Astrocyte (in vitro differentiated cells and primary cell): ENCODE measurements at regions not wholly inside any gene's neighbourhood (a gene's known extent, or its start where the extent isn't known, plus 50 kb on each side); places are given as distances from the start of the nearest gene placed in this dataset.

Source experiments
- DNase-seq: peaks from one replicate; pipeline ENCODE4 v3.0.0-alpha.2; 2010; ENCODE audit warnings: low read depth
- FAIRE-seq: peaks from 2 replicates; lab custom pipeline; 2011; peaks lifted over from hg19 to GRCh38; lab: Jason Lieb, UNC
- H2AFZ ChIP-seq: 2 replicates; pipeline ENCODE4 v1.6.0; 2012; ENCODE audit warnings: low read depth, low read length, inconsistent platforms
- H3K27ac ChIP-seq: 2 replicates; pipeline ENCODE4 v1.5.1; 2011; ENCODE audit warnings: low read depth, low read length, inconsistent platforms
- H3K27me3 ChIP-seq: 2 replicates; pipeline ENCODE4 v1.6.0; 2011; ENCODE audit warnings: low read length, inconsistent platforms; ENCODE audit not compliant: insufficient read depth
- H3K36me3 ChIP-seq: 2 replicates; pipeline ENCODE4 v1.5.1; 2011; ENCODE audit warnings: low read length, inconsistent platforms; ENCODE audit not compliant: insufficient read depth
- H3K4me1 ChIP-seq: 2 replicates; pipeline ENCODE4 v1.5.1; 2011; ENCODE audit warnings: low read length, inconsistent platforms; ENCODE audit not compliant: insufficient read depth
- H3K4me2 ChIP-seq: 2 replicates; pipeline ENCODE4 v1.6.0; 2012; ENCODE audit warnings: low read length, inconsistent platforms
- H3K4me3 ChIP-seq: 2 replicates; pipeline ENCODE4 v1.5.1; 2011; ENCODE audit warnings: low read depth, mild to moderate bottlenecking, low read length, inconsistent platforms; ENCODE audit not compliant: insufficient read depth
- H3K79me2 ChIP-seq: 2 replicates; pipeline ENCODE4 v1.6.0; 2012; ENCODE audit warnings: mild to moderate bottlenecking, low read length, inconsistent platforms; ENCODE audit not compliant: insufficient read depth
- H3K9ac ChIP-seq: 2 replicates; pipeline ENCODE4 v1.6.0; 2012; ENCODE audit warnings: mild to moderate bottlenecking, low read length, inconsistent platforms
- H3K9me3 ChIP-seq: 2 replicates; pipeline ENCODE4 v1.5.1; 2012; ENCODE audit warnings: low read depth, mild to moderate bottlenecking, low read length, inconsistent platforms; ENCODE audit not compliant: insufficient read depth
- H4K20me1 ChIP-seq: 2 replicates; pipeline ENCODE4 v1.6.0; 2012; ENCODE audit warnings: low read length, inconsistent platforms; ENCODE audit not compliant: insufficient read depth
- H3K27ac Mint-ChIP-seq: one replicate; pipeline ENCODE4 v1.8.0; 2021; ENCODE audit warnings: mild to moderate bottlenecking, mixed read lengths; ENCODE audit not compliant: unreplicated experiment
- H3K27me3 Mint-ChIP-seq: one replicate; pipeline ENCODE4 v1.8.0; 2021; ENCODE audit warnings: low read depth, mixed read lengths; ENCODE audit not compliant: unreplicated experiment
- H3K36me3 Mint-ChIP-seq: one replicate; pipeline ENCODE4 v1.8.0; 2021; ENCODE audit warnings: low read depth, mixed read lengths; ENCODE audit not compliant: unreplicated experiment
- H3K4me1 Mint-ChIP-seq: one replicate; pipeline ENCODE4 v1.8.0; 2021; ENCODE audit warnings: low read depth, mixed read lengths; ENCODE audit not compliant: unreplicated experiment
- H3K4me3 Mint-ChIP-seq: one replicate; pipeline ENCODE4 v1.8.0; 2021; ENCODE audit warnings: mild to moderate bottlenecking, moderate library complexity, mixed read lengths; ENCODE audit not compliant: unreplicated experiment
- H3K9me3 Mint-ChIP-seq: one replicate; pipeline ENCODE4 v1.8.0; 2021; ENCODE audit warnings: mild to moderate bottlenecking, mixed read lengths; ENCODE audit not compliant: unreplicated experiment
- EZH2 ChIP-seq: IDR thresholded peaks from 2 replicates; pipeline ENCODE4 v1.6.1; 2012; ENCODE audit warnings: mild to moderate bottlenecking, low read length, inconsistent platforms; ENCODE audit not compliant: insufficient read depth
- TF ChIP-seq, protein P1 (sequence below): IDR thresholded peaks from 2 replicates; pipeline ENCODE4 v1.5.1; 2011; ENCODE audit warnings: low read depth, mild to moderate bottlenecking, inconsistent platforms, low read length, moderate library complexity; ENCODE audit not compliant: insufficient read depth

GRCh38 chr9:1388216-1388615 is 338.1 kb downstream of the DMRT2 start:
- H3K27me3 ChIP-seq, result no peaks in the 10 kb centered on the region
- peaks cover 3% of the 10 kb centered on the region for H3K9me3 ChIP-seq

DNA sequence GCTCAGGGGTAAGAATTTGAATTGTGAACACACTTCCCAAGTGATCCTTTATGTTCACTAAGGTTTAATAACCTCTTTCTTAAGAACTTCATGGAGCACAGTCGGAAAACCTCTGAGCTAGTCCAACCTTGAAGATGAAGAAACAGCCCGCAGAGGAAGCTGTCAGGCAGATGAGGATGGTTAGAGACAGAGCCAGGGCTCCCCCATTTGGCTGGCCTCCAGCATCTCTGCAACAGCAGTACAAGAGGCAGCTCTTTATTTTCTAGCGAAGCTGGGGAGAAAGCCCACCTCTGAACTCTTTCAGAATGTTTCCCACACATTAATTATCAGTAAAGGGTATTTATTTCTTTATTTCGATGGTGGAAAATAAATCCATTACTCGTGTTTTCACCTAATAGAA is 350.8 kb downstream of the DMRT2 start:
- Histone ChIP-seq H3K79me2 (no peaks in the 10 kb centered on the region), H3K27me3 (no peaks in the 10 kb centered on the region), H3K27ac (no peak overlapping the region), H3K4me3 (no peak overlapping the region), H3K9ac (no peak overlapping the region), H2AFZ (no peak overlapping the region), H3K9me3 (no peaks in the 10 kb centered on the region), H3K4me2 (no peak overlapping the region), H4K20me1 (no peaks in the 10 kb centered on the region), H3K4me1 (no peaks in the 10 kb centered on the region), H3K36me3 (no peaks in the 10 kb centered on the region)
- TF ChIP-seq EZH2, result no peak
- Mint-ChIP-seq H3K27me3 (peaks cover 6% of the 10 kb centered on the region), H3K4me3 (no peak overlapping the region), H3K36me3 (no peaks in the 10 kb centered on the region), H3K4me1 (no peaks in the 10 kb centered on the region), H3K27ac (no peak overlapping the region), H3K9me3 (peaks cover 8% of the 10 kb centered on the region)
- no peak for DNase-seq
- FAIRE-seq, result no peak

More at GRCh38 chr9:1388216-1388615, 338.1 kb downstream of the DMRT2 start:
- H3K4me1 ChIP-seq, result no peaks in the 10 kb centered on the region
- no peaks in the 10 kb centered on the region for H3K36me3 ChIP-seq
- H3K4me3 ChIP-seq, result no peak overlapping the region
- no peak for FAIRE-seq
- Mint-ChIP-seq H3K4me3 (no peak overlapping the region), H3K4me1 (no peaks in the 10 kb centered on the region), H3K36me3 (no peaks in the 10 kb centered on the region), H3K27me3 (peaks cover 7% of the 10 kb centered on the region), H3K27ac (no peak overlapping the region), H3K9me3 (no peaks in the 10 kb centered on the region)
- no peak overlapping the region for H2AFZ ChIP-seq
- TF ChIP-seq EZH2, result no peak
- TF ChIP-seq, protein P1, sequence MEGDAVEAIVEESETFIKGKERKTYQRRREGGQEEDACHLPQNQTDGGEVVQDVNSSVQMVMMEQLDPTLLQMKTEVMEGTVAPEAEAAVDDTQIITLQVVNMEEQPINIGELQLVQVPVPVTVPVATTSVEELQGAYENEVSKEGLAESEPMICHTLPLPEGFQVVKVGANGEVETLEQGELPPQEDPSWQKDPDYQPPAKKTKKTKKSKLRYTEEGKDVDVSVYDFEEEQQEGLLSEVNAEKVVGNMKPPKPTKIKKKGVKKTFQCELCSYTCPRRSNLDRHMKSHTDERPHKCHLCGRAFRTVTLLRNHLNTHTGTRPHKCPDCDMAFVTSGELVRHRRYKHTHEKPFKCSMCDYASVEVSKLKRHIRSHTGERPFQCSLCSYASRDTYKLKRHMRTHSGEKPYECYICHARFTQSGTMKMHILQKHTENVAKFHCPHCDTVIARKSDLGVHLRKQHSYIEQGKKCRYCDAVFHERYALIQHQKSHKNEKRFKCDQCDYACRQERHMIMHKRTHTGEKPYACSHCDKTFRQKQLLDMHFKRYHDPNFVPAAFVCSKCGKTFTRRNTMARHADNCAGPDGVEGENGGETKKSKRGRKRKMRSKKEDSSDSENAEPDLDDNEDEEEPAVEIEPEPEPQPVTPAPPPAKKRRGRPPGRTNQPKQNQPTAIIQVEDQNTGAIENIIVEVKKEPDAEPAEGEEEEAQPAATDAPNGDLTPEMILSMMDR, result no peak
- no peak for DNase-seq
- H3K4me2 ChIP-seq, result no peak overlapping the region
- H3K27ac ChIP-seq, result no peak overlapping the region
- no peaks in the 10 kb centered on the region for H4K20me1 ChIP-seq
- no peak overlapping the region for H3K9ac ChIP-seq
- H3K79me2 ChIP-seq, result no peaks in the 10 kb centered on the region

DNA sequence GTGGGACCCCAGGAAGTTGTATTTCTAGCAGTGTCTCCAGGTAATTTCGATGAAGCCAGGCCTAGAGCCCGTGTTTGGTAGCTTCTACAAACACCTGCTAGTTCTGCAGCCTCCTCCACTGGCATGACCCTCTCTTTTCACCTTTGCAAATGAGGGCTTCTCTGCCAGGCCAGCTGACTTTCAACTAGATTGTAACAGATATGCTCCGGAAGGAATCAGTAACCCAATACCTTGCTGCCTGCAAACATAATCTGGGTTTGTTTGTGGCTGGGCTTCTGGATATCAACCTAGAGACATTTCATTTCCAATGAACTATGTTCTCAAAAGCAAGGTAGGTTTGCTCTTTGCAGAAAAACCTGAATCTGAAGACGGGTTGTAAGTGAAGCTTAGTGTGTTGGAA is 354.8 kb downstream of the DMRT2 start:
- Histone ChIP-seq H3K27me3 (no peaks in the 10 kb centered on the region), H3K9me3 (peaks cover 3% of the 10 kb centered on the region), H3K27ac (no peak overlapping the region), H2AFZ (no peak overlapping the region), H3K4me1 (no peaks in the 10 kb centered on the region), H3K36me3 (no peaks in the 10 kb centered on the region), H3K79me2 (no peaks in the 10 kb centered on the region), H3K9ac (no peak overlapping the region), H3K4me2 (no peak overlapping the region), H3K4me3 (no peak overlapping the region), H4K20me1 (no peaks in the 10 kb centered on the region)
- DNase-seq (no peak), FAIRE-seq (no peak)
- TF ChIP-seq, protein P1, result no peak
- TF ChIP-seq EZH2, result no peak
- Mint-ChIP-seq H3K9me3 (no peaks in the 10 kb centered on the region), H3K4me3 (no peak overlapping the region), H3K27me3 (peaks cover 7% of the 10 kb centered on the region), H3K36me3 (no peaks in the 10 kb centered on the region), H3K4me1 (no peaks in the 10 kb centered on the region), H3K27ac (no peak overlapping the region)
